GM18498 (cell line): ENCODE measurements at regions not wholly inside any gene's neighbourhood (a gene's known extent, or its start where the extent isn't known, plus 50 kb on each side); places are given as distances from the start of the nearest gene placed in this dataset.
A peak's percentile ranks its signal among the peaks of the same experiment; 100 is the strongest.
"Not testable (repeated sequence)": the region's sequence is repeated elsewhere in the genome, so short reads cannot be mapped to it uniquely, and the experiment has no call there.

ENCODE experiments used
- ATAC-seq: cut with Tn5 transposase; IDR thresholded peaks from one replicate; pipeline ENCODE4 v1.9.1; 2021; ENCODE audit warnings: mild to moderate bottlenecking, moderate library complexity; ENCODE audit not compliant: unreplicated experiment

GRCh38 chr2:75390169-75390568, 170.6 kb downstream of the EVA1A start:
- ATAC-seq = no peak

GRCh38 chr2:75389271-75389670, 171.5 kb downstream of the EVA1A start:
- ATAC-seq = no peak

- no peak for ATAC-seq
Observed at GRCh38 chr2:75381032-75381431, 179.7 kb downstream of the EVA1A start.

- ATAC-seq = no peak
Observed at GRCh38 chr2:75379476-75380210, 180.3 kb upstream of the TACR1 start.

- ATAC-seq = no peak
Observed at GRCh38 chr2:75375646-75376582, 176.6 kb upstream of the TACR1 start.

GRCh38 chr2:75374414-75374957, 175.2 kb upstream of the TACR1 start:
- ATAC-seq = not testable (repeated sequence)

- no peak for ATAC-seq
Observed at GRCh38 chr2:75367401-75367800, 168.1 kb upstream of the TACR1 start.

GRCh38 chr2:75361486-75361885, 162.2 kb upstream of the TACR1 start:
- no peak for ATAC-seq

- no peak for ATAC-seq
Observed at GRCh38 chr2:75360945-75361344, 161.6 kb upstream of the TACR1 start.

- ATAC-seq = no peak
Observed at GRCh38 chr2:75356865-75357264, 157.5 kb upstream of the TACR1 start.

GRCh38 chr2:75353131-75353530, 153.8 kb upstream of the TACR1 start:
- no peak for ATAC-seq

GRCh38 chr2:75348307-75348706, 149.0 kb upstream of the TACR1 start:
- no peak for ATAC-seq

- ATAC-seq = no peak
Observed at GRCh38 chr2:75344146-75344545, 144.8 kb upstream of the TACR1 start.

- ATAC-seq = peak; percentile 74
Observed at GRCh38 chr2:75342504-75343175, 143.3 kb upstream of the TACR1 start.

- no peak for ATAC-seq
Observed at GRCh38 chr2:75340560-75340959, 141.2 kb upstream of the TACR1 start.

- ATAC-seq = no peak
Observed at GRCh38 chr2:75338461-75338860, 139.1 kb upstream of the TACR1 start.

GRCh38 chr2:75337619-75338018, 138.3 kb upstream of the TACR1 start:
- no peak for ATAC-seq

GRCh38 chr2:75337016-75337415, 137.7 kb upstream of the TACR1 start:
- ATAC-seq = no peak

- no peak for ATAC-seq
Observed at GRCh38 chr2:75336451-75336850, 137.1 kb upstream of the TACR1 start.

- ATAC-seq = no peak
Observed at GRCh38 chr2:75334076-75334475, 134.8 kb upstream of the TACR1 start.

GRCh38 chr2:75333646-75334045, 134.3 kb upstream of the TACR1 start:
- no peak for ATAC-seq
